Common myeloid progenitor, CD34-positive (primary cell): ENCODE measurements at regions not wholly inside any gene's neighbourhood (a gene's known extent, or its start where the extent isn't known, plus 50 kb on each side); places are given as distances from the start of the nearest gene placed in this dataset.
"Not testable (repeated sequence)": the region's sequence is repeated elsewhere in the genome, so short reads cannot be mapped to it uniquely, and the experiment has no call there.

Source experiments
- CTCF ChIA-PET: fragments of 350-600 bp; sonication (Branson Sonifier 250); formaldehyde crosslinking; loops from one replicate; lab custom pipeline; 2021; ENCODE audit warnings: antibody characterized with exemption; lab: Charles Lee
- POLR2A ChIA-PET: fragments of 350-600 bp; sonication (Branson Sonifier 250); formaldehyde crosslinking; loops from one replicate; lab custom pipeline; 2021; ENCODE audit warnings: antibody characterized with exemption; lab: Charles Lee
- DNase-seq, 3 donors: peaks; one replicate each; pipeline versions ENCODE4 v3.0.0 to v3.0.0-alpha.2; 2013
- H3K27ac ChIP-seq, 2 experiments: 1 replicate in 1 of 2; 2 replicates in 1 of 2; pipeline ENCODE4 v1.7.0; 2013; ENCODE audit warnings: inconsistent platforms in 2 of 2, low read length in 2 of 2, mild to moderate bottlenecking in 2 of 2, low read depth in 1 of 2, moderate library complexity in 1 of 2; ENCODE audit not compliant: severe bottlenecking in 2 of 2, insufficient read depth in 1 of 2, poor library complexity in 1 of 2
- H3K27me3 ChIP-seq, 5 experiments: replicated peaks in 2 of 5; 1 replicate in 3 of 5; 2 replicates in 2 of 5; pipeline versions ENCODE4 v1.6.1 to v1.7.0; 2013; ENCODE audit warnings: low read length in 4 of 5, mild to moderate bottlenecking in 2 of 5, moderate library complexity in 2 of 5, inconsistent platforms in 1 of 5; ENCODE audit not compliant: insufficient read depth in 5 of 5, control insufficient read depth in 4 of 5
- H3K36me3 ChIP-seq, 4 experiments: 1 replicate in 2 of 4; 2 replicates in 2 of 4; pipeline versions ENCODE4 v1.6.1 to v1.7.0; 2013; ENCODE audit warnings: low read length in 3 of 4, control low read depth in 1 of 4, mild to moderate bottlenecking in 1 of 4; ENCODE audit not compliant: control insufficient read depth in 4 of 4, insufficient read depth in 4 of 4
- H3K4me1 ChIP-seq, 4 experiments: 1 replicate in 3 of 4; 2 replicates in 1 of 4; pipeline versions ENCODE4 v1.6.1 to v1.7.1; 2013; ENCODE audit warnings: low read length in 3 of 4, mild to moderate bottlenecking in 3 of 4, control low read depth in 1 of 4, inconsistent platforms in 1 of 4, moderate library complexity in 1 of 4; ENCODE audit not compliant: control insufficient read depth in 4 of 4, insufficient read depth in 4 of 4; ENCODE audit errors: control extremely low read depth in 1 of 4
- H3K4me3 ChIP-seq, 7 experiments: 1 replicate in 4 of 7; 2 replicates in 3 of 7; pipeline versions ENCODE4 v1.5.1 to v1.7.0; 2013; ENCODE audit warnings: mild to moderate bottlenecking in 7 of 7, low read length in 6 of 7, moderate library complexity in 6 of 7, inconsistent platforms in 2 of 7, low read depth in 2 of 7, control low read depth in 1 of 7; ENCODE audit not compliant: insufficient read depth in 4 of 7, control insufficient read depth in 1 of 7; ENCODE audit errors: extremely low read depth in 1 of 7
- H3K9me3 ChIP-seq, 5 experiments: 1 replicate in 4 of 5; 2 replicates in 1 of 5; pipeline versions ENCODE4 v1.6.1 to v1.7.1; 2013; ENCODE audit warnings: low read length in 4 of 5, mild to moderate bottlenecking in 2 of 5, inconsistent platforms in 1 of 5, low read depth in 1 of 5, moderate library complexity in 1 of 5; ENCODE audit not compliant: control insufficient read depth in 4 of 5, insufficient read depth in 2 of 5; ENCODE audit errors: control extremely low read depth in 1 of 5
- WGBS: methylation state at CpG from one replicate; pipeline ENCODE4 v1.1.5; 2013; ENCODE audit not compliant: insufficient coverage; 5-methylcytosine and 5-hydroxymethylcytosine counted together

- WGBS, result 91% methylated on average over 3 of the region's 3 CpGs
- Histone ChIP-seq H3K27me3 (no peaks in the 10 kb centered on the region), H3K27ac (no peak overlapping the region), H3K36me3 (no peaks in the 10 kb centered on the region), H3K4me1 (no peaks in the 10 kb centered on the region), H3K9me3 (peaks cover 0 to 6% (median 0%) of the 10 kb centered on the region in 5 experiments), H3K4me3 (no peak overlapping the region)
- no peak for DNase-seq
- POLR2A ChIA-PET, result no interaction called here
- CTCF ChIA-PET, result interaction anchor here (1.1 kb wide), 1 partner anchor 127 kb away, joined by 3 read pairs; no protein-coding TSS in a partner anchor
These were observed 57.6 kb upstream of the CROT start for GRCh38 chr7:87287738-87288341.

GRCh38 chr7:87288742-87289141 lies 56.7 kb upstream of the CROT start:
- H3K9me3 ChIP-seq, H3K36me3 ChIP-seq, H3K27me3 ChIP-seq, H3K4me3 ChIP-seq, H3K4me1 ChIP-seq, DNase-seq, POLR2A ChIA-PET, H3K27ac ChIP-seq: not testable (repeated sequence)
- WGBS, result over 99% methylated on average over 14 of the region's 14 CpGs
- CTCF ChIA-PET, result interaction anchor here (1.1 kb wide), 1 partner anchor 126 kb away, joined by 3 read pairs; no protein-coding TSS in a partner anchor

GRCh38 chr7:87295565-87295964 lies 49.9 kb upstream of the CROT start:
- WGBS, result no CpG with 5 or more reads among the region's 3 CpGs
- H3K4me1 ChIP-seq, CTCF ChIA-PET, H3K27ac ChIP-seq, POLR2A ChIA-PET, H3K36me3 ChIP-seq, H3K9me3 ChIP-seq, H3K27me3 ChIP-seq, H3K4me3 ChIP-seq, DNase-seq: not testable (repeated sequence)
